ENCODE measurements at regions not wholly inside any gene's neighbourhood (a gene's known extent, or its start where the extent isn't known, plus 50 kb on each side); places are given as distances from the start of the nearest gene placed in this dataset.
A peak's percentile ranks its signal among the peaks of the same experiment; 100 is the strongest.

DNA sequence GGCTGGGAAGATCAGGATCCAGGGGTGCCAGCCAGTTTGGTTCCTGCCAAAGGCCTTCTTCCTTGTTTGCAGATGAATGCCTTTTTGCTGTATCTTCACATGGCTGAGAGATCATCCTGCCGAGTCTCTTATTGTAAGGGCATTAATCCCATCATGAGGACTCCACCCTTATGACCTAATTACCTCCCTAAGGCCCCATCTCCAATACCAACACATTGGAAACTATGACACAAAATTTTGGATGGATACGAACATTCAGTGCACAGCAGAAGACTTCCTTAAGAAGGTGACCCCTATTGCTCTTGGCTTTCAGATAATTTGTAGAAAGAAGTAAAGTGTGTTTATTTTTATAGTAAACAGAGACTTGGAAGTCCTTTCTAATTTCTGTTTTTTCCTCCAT, 1164.7 kb upstream of the CDH8 start:
- Histone ChIP-seq H4K20me1 (ENCODE audit: insufficient read depth, low read length) (no peaks in the 10 kb centered on the region), H3K79me2 (ENCODE audit: insufficient read depth, low read length) (no peaks in the 10 kb centered on the region), H3K27ac (ENCODE audit: low read depth, low read length) (no peak overlapping the region), H3K4me3 (ENCODE audit: insufficient read depth, low read length) (no peak overlapping the region), H3K4me2 (ENCODE audit: insufficient read depth, low read length) (no peak overlapping the region), H3K36me3 (ENCODE audit: insufficient read depth, low read length) (no peaks in the 10 kb centered on the region), H3K9me3 (ENCODE audit: low read depth, low read length) (peaks cover 3% of the 10 kb centered on the region), H3K4me1 (ENCODE audit: insufficient read depth, low read length) (no peaks in the 10 kb centered on the region), H3K27me3 (ENCODE audit: insufficient read depth, low read length) (no peaks in the 10 kb centered on the region), H2AFZ (ENCODE audit: low read length) (no peak overlapping the region)
- TF ChIP-seq, protein P1, sequence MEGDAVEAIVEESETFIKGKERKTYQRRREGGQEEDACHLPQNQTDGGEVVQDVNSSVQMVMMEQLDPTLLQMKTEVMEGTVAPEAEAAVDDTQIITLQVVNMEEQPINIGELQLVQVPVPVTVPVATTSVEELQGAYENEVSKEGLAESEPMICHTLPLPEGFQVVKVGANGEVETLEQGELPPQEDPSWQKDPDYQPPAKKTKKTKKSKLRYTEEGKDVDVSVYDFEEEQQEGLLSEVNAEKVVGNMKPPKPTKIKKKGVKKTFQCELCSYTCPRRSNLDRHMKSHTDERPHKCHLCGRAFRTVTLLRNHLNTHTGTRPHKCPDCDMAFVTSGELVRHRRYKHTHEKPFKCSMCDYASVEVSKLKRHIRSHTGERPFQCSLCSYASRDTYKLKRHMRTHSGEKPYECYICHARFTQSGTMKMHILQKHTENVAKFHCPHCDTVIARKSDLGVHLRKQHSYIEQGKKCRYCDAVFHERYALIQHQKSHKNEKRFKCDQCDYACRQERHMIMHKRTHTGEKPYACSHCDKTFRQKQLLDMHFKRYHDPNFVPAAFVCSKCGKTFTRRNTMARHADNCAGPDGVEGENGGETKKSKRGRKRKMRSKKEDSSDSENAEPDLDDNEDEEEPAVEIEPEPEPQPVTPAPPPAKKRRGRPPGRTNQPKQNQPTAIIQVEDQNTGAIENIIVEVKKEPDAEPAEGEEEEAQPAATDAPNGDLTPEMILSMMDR (IDR thresholded peaks at IDR 0.05; ENCODE audit: extremely low read depth, low read depth, low read length): no peak
- no peak for DNase-seq (ENCODE audit: insufficient read length, low spot score, missing footprints)

DNA sequence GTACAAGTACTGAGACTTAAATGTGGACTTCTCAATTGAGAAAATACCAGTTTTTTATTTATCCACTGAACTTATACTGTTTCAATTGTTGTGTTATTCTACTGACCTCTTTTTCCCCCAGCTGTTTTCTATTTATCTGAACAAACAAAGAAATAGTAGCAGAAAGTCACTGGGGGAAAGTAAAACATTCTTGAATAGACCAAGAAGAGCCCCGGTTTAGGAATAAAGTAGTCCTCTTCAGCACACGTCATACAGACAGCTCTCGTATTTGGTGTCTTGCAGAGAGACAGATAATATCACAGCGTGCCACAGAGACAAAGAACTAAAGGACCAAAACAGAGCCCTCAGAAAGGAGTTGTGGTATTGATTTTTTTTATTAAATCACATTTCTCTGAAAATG, 1159.1 kb upstream of the CDH8 start:
- Histone ChIP-seq H3K4me3 (ENCODE audit: insufficient read depth, low read length) (no peak overlapping the region), H3K4me2 (ENCODE audit: insufficient read depth, low read length) (no peak overlapping the region), H3K36me3 (ENCODE audit: insufficient read depth, low read length) (no peaks in the 10 kb centered on the region), H3K9me3 (ENCODE audit: low read depth, low read length) (no peaks in the 10 kb centered on the region), H3K79me2 (ENCODE audit: insufficient read depth, low read length) (no peaks in the 10 kb centered on the region), H4K20me1 (ENCODE audit: insufficient read depth, low read length) (no peaks in the 10 kb centered on the region), H3K27ac (ENCODE audit: low read depth, low read length) (no peak overlapping the region), H3K27me3 (ENCODE audit: insufficient read depth, low read length) (no peaks in the 10 kb centered on the region), H2AFZ (ENCODE audit: low read length) (no peak overlapping the region), H3K4me1 (ENCODE audit: insufficient read depth, low read length) (no peaks in the 10 kb centered on the region)
- no peak for DNase-seq (ENCODE audit: insufficient read length, low spot score, missing footprints)
- TF ChIP-seq, protein P1 (IDR thresholded peaks at IDR 0.05; ENCODE audit: extremely low read depth, low read depth, low read length): no peak

DNA sequence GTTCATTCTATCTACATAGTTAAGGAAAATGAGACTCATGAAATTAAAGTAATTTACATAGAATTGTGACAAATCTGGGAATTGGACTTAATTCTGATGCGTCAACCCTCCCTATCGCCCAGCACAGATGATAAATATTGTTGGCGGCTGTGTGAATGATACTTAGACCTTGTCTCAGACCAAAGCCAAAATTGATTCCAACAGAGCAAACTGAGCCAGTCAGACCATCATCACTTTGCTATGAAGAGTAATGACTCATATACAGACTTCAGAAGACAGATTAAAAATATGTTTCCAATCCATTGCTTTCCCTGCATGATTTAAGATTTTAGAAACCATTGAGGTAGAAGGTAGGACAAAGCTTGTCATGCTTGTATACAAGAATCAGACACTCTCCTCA, 1156.7 kb upstream of the CDH8 start:
- DNase-seq (ENCODE audit: insufficient read length, low spot score, missing footprints): peak; percentile 30
- H2AFZ ChIP-seq (ENCODE audit: low read length): no peak overlapping the region
- H4K20me1 ChIP-seq (ENCODE audit: insufficient read depth, low read length): no peaks in the 10 kb centered on the region

DNA sequence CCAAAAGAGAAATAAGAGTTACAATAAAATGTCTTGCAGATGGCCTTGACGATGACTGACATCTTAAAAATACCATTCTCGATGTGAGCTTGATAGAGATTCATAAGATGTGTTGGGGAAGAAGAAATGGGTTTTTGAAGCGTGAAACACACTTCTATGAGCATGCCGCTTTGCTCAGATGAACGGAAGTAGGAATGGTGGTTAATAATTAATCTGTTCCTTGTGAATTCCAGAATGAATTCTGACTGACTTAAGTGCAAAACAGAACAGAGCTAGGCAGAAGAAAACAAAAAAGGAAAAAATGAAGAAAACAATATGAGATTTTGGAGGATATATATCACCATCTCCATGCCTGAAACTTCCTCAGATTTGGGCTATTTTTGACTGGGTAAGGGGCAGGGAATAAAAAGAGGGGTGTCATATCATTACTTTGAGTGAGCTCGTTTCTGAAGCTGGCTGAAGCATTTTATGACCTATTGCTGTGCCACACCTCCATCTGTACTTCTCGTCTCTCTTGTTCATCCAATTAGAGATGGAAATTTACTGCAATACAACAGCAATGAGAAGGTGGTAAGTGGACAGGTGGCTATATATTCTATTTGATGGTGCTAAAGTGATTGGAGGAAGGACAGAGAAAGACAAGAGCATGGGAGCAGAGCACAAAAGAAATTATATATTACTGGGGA, 1152.0 kb upstream of the CDH8 start:
- H3K36me3 ChIP-seq (ENCODE audit: insufficient read depth, low read length): no peaks in the 10 kb centered on the region
- H3K4me2 ChIP-seq (ENCODE audit: insufficient read depth, low read length): no peak overlapping the region
- no peak for DNase-seq (ENCODE audit: insufficient read length, low spot score, missing footprints)
- no peaks in the 10 kb centered on the region for H3K27me3 ChIP-seq (ENCODE audit: insufficient read depth, low read length)
- no peaks in the 10 kb centered on the region for H3K4me1 ChIP-seq (ENCODE audit: insufficient read depth, low read length)
- no peak overlapping the region for H2AFZ ChIP-seq (ENCODE audit: low read length)
- no peaks in the 10 kb centered on the region for H4K20me1 ChIP-seq (ENCODE audit: insufficient read depth, low read length)
- H3K27ac ChIP-seq (ENCODE audit: low read depth, low read length): no peak overlapping the region
- TF ChIP-seq, protein P1 (IDR thresholded peaks at IDR 0.05; ENCODE audit: extremely low read depth, low read depth, low read length): no peak
- no peak overlapping the region for H3K4me3 ChIP-seq (ENCODE audit: insufficient read depth, low read length)
- H3K9me3 ChIP-seq (ENCODE audit: low read depth, low read length): peaks cover 7% of the 10 kb centered on the region
- no peaks in the 10 kb centered on the region for H3K79me2 ChIP-seq (ENCODE audit: insufficient read depth, low read length)

More for the DNA sequence above, 1156.7 kb upstream of the CDH8 start:
- TF ChIP-seq, protein P1 (IDR thresholded peaks at IDR 0.05; ENCODE audit: extremely low read depth, low read depth, low read length): no peak
- no peak overlapping the region for H3K4me2 ChIP-seq (ENCODE audit: insufficient read depth, low read length)
- H3K4me3 ChIP-seq (ENCODE audit: insufficient read depth, low read length): no peak overlapping the region
- no peaks in the 10 kb centered on the region for H3K4me1 ChIP-seq (ENCODE audit: insufficient read depth, low read length)
- no peaks in the 10 kb centered on the region for H3K9me3 ChIP-seq (ENCODE audit: low read depth, low read length)
- no peaks in the 10 kb centered on the region for H3K27me3 ChIP-seq (ENCODE audit: insufficient read depth, low read length)
- H3K36me3 ChIP-seq (ENCODE audit: insufficient read depth, low read length): no peaks in the 10 kb centered on the region
- H3K79me2 ChIP-seq (ENCODE audit: insufficient read depth, low read length): no peaks in the 10 kb centered on the region
- H3K27ac ChIP-seq (ENCODE audit: low read depth, low read length): no peak overlapping the region

All from osteoblast (primary cell).